ENCODE measurements at regions not wholly inside any gene's neighbourhood (a gene's known extent, or its start where the extent isn't known, plus 50 kb on each side); places are given as distances from the start of the nearest gene placed in this dataset.
"Not testable (repeated sequence)": the region's sequence is repeated elsewhere in the genome, so short reads cannot be mapped to it uniquely, and the experiment has no call there.

- intact Hi-C loops (cut with micrococcal nuclease): no loop called here
- ATAC-seq (no peak), DNase-seq (no peak)
Measured at GRCh38 chr2:217349251-217349650, 489.4 kb upstream of the TNP1 start.

GRCh38 chr2:217347630-217348029, 487.8 kb upstream of the TNP1 start:
- intact Hi-C loops (cut with micrococcal nuclease); DNase-seq; ATAC-seq: not testable (repeated sequence)

DNA sequence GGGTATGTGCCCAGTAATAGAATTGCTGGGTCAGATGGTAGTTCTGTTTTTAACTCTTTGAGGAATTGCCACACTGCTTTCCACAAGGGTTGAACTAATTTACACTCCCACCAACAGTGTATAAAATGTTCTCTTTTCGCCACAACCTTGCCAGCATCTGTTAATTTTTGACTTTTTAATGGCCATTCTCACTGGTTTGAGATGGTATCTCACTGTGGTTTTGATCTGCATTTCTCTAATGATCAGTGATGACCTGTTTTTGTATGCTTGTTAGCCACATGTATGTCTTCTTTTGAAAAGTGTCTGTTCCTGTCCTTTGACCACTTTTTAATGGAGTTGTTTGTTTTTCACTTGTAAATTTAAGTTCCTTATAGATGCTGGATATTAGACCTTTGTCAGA, 486.2 kb upstream of the TNP1 start:
- ATAC-seq; DNase-seq; intact Hi-C loops (cut with micrococcal nuclease): not testable (repeated sequence)

DNA sequence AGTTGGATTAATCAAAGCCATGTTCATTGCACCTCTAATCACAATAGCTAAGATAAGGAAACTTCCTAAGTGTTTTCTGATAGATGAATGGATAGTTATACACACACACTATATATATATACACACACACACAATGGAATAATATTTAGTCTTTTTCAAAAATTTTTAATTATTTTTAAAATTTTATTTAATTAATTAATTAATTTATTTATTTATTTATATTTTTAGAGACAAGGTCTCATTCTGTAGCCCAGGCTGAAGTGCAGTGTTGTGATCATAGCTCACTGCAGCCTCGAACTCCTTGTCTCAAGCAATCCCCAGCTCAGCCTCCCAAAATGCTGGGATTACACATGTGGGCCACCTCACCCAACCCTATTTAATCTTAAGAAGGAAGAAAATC, 481.0 kb upstream of the TNP1 start:
- intact Hi-C loops (cut with micrococcal nuclease): no loop called here
- no peak for ATAC-seq
- no peak for DNase-seq

GRCh38 chr2:217340176-217340575, 480.3 kb upstream of the TNP1 start:
- DNase-seq (no peak), ATAC-seq (no peak)
- intact Hi-C loops (cut with micrococcal nuclease): no loop called here

DNA sequence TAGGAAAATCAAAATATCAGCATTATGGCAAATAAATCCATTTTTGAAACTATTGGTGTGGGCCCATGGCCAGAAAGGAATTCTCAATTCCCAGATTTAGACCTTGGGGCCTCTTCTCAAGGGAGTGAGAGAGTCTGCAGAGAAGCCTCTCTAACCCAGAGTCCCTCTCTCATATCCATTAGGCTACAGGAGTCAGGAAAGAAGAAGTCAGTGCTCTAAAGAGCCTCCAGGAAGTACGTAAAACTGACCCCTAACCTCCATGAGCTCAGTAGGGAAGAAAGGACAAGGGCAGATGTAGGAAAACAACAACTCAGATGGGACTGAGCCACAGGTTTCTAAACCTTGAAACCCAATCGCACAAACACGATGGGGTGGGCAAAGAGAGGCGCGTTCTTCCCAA, 479.9 kb upstream of the TNP1 start:
- DNase-seq: no peak
- intact Hi-C loops (cut with micrococcal nuclease): no loop called here
- peak; percentile 45 for ATAC-seq

- intact Hi-C loops (cut with micrococcal nuclease): no loop called here
- DNase-seq (no peak), ATAC-seq (peak; percentile 58)
Measured at GRCh38 chr2:217338306-217338916, 478.5 kb upstream of the TNP1 start.

- ATAC-seq (no peak), DNase-seq (no peak)
- intact Hi-C loops (cut with micrococcal nuclease): no loop called here
Measured at GRCh38 chr2:217337771-217338170, 477.9 kb upstream of the TNP1 start.

- no peak for DNase-seq
- no peak for ATAC-seq
- intact Hi-C loops (cut with micrococcal nuclease): no loop called here
Measured at GRCh38 chr2:217336694-217337093, 476.8 kb upstream of the TNP1 start.

GRCh38 chr2:217335341-217335966, 475.6 kb upstream of the TNP1 start:
- ATAC-seq: no peak
- intact Hi-C loops (cut with micrococcal nuclease): no loop called here
- no peak for DNase-seq

DNA sequence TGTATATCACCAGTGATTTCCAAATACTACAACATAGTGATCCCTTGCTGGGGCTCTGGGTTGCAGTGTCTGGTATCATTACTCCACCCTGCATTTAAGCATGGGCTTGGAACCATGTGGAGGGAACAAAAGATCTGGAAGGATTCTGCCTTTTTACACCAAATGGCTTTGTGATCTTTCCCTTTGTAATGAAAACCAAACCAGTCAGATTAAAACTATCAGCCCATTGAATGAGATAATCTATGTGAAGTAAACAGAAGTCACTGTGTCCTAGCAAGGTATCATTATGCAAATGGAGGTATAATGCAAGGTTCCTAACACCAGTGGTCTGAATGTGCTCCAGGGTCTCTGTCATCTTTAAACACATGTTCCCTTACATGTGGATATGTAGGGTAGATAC, 474.7 kb upstream of the TNP1 start:
- DNase-seq: no peak
- intact Hi-C loops (cut with micrococcal nuclease): no loop called here

GRCh38 chr2:217332866-217333265, 473.0 kb upstream of the TNP1 start:
- ATAC-seq (no peak), DNase-seq (no peak)
- intact Hi-C loops (cut with micrococcal nuclease): no loop called here

More for the DNA sequence above, 474.7 kb upstream of the TNP1 start:
- ATAC-seq: no peak

- no peak for DNase-seq
- intact Hi-C loops (cut with micrococcal nuclease): no loop called here
- ATAC-seq: no peak
Measured at GRCh38 chr2:217332417-217332791, 472.5 kb upstream of the TNP1 start.

GRCh38 chr2:217331523-217332416, 471.9 kb upstream of the TNP1 start:
- peak; percentile 92 for ATAC-seq
- no peak for DNase-seq
- intact Hi-C loops (cut with micrococcal nuclease): no loop called here

DNA sequence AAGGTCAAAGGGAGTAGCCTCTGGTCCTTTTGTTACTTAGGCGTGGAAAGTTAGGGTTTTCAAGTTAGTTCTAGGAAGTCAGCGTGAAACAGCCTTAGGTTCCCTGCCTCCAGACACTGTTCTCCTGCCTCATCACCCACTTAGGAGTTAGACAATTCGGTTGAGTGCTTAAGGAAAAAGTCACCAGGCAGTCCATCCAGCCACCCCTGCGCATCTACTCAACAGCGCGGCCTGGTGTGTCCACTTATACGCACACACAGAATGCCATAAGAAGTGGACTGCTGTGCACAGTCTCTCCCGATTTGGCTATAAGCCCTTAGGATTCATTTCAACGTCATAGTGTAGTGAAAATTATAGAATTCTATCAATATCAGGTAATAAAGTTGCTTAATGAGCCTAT, 470.8 kb upstream of the TNP1 start:
- ATAC-seq (no peak), DNase-seq (no peak)
- intact Hi-C loops (cut with micrococcal nuclease): no loop called here

GRCh38 chr2:217329023-217329431, 469.2 kb upstream of the TNP1 start:
- intact Hi-C loops (cut with micrococcal nuclease): no loop called here

GRCh38 chr2:217328622-217328978, 468.7 kb upstream of the TNP1 start:
- DNase-seq: no peak
- intact Hi-C loops (cut with micrococcal nuclease): no loop called here

More at GRCh38 chr2:217329023-217329431, 469.2 kb upstream of the TNP1 start:
- DNase-seq (no peak), ATAC-seq (no peak)

DNA sequence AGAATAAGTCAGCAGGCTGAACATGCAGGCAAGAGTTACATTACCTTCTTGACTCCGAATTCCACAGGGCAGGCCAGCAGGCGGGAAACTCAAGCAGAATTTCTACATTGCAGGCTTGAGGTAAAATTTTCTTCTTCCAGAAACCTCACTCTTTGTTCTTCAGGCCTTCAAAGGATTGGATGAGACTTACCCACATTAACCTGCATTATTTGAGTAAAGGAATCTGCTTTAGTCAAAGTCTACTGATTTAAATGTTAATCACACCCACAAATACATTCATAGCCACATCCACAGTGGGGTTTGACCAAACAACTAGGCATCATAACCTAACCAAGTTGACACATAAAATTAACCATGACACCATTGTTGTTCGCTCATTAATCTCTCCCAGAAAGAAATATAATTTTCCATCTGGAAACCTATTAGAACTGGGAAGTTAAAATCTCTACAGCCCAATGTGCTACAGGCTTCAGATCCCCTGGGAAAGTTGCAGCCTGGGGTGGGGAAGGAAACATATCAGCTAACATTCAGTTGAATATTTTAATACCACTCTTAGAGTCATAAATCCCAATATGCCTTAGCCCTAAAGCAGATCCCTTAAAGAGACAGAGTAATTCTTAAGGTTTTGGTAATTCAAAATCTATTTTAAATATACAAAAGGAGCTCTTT, 468.2 kb upstream of the TNP1 start:
- DNase-seq (no peak), ATAC-seq (no peak)
- intact Hi-C loops (cut with micrococcal nuclease): no loop called here

More at GRCh38 chr2:217328622-217328978, 468.7 kb upstream of the TNP1 start:
- ATAC-seq: no peak

- ATAC-seq (peak; percentile 60), DNase-seq (no peak)
- intact Hi-C loops (cut with micrococcal nuclease): no loop called here
Measured at GRCh38 chr2:217326238-217327022, 466.6 kb upstream of the TNP1 start.

All from left ventricle myocardium superior (tissue), 1 donor.